ENCODE measurements at regions not wholly inside any gene's neighbourhood (a gene's known extent, or its start where the extent isn't known, plus 50 kb on each side); places are given as distances from the start of the nearest gene placed in this dataset.
"Not testable (repeated sequence)": the region's sequence is repeated elsewhere in the genome, so short reads cannot be mapped to it uniquely, and the experiment has no call there.

DNA sequence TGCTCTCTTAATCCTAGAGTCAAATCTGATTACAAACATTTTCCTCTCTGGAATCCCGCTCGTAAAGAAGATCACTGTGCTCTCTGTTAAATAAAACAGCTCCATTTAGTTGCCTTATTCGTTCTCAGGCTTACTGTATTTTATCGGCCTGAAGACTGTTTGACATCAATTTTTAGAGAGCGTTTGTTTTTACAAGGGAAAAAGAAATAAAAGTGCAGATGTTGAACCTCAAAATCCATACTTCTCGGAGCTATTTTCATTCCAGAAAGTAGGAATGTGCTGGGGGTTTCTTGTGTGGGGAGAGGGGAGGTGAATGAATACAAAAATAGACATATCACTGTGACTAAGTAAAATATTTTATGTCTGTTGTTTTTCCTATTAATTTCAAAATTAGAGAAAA is 140.1 kb downstream of the ARRDC4 start:
- DNase-seq; H3K27me3 ChIP-seq; H3K36me3 ChIP-seq; H3K9me3 ChIP-seq; H3K4me3 ChIP-seq; intact Hi-C loops (cut with DNase I; ENCODE audit: low total_unique reads); H3K4me1 ChIP-seq; H3K27ac ChIP-seq: not testable (repeated sequence)

DNA sequence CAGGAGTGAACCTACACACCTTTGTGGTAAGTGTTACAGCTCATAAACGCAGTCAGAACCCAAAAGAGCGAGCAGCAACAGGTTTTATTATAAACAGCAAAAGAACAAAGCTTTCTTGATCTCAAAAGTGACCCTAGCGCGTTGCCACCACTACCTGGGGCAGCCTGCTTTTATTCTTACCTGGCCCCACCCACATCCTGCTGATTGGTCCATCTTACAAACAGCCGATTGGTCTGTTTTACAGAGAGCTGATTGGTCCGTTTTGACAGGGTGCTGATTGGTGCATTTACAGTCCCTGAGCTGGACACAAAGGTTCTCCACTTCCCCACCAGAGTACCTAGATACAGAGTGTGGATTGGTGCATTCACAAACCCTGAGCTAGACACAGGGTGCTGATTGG is 143.1 kb downstream of the ARRDC4 start:
- Histone ChIP-seq H3K27me3 (no peaks in the 10 kb centered on the region), H3K4me3 (no peak overlapping the region), H3K36me3 (no peaks in the 10 kb centered on the region), H3K27ac (no peak overlapping the region), H3K9me3 (no peaks in the 10 kb centered on the region), H3K4me1 (no peaks in the 10 kb centered on the region)
- TF ChIP-seq, protein P1, sequence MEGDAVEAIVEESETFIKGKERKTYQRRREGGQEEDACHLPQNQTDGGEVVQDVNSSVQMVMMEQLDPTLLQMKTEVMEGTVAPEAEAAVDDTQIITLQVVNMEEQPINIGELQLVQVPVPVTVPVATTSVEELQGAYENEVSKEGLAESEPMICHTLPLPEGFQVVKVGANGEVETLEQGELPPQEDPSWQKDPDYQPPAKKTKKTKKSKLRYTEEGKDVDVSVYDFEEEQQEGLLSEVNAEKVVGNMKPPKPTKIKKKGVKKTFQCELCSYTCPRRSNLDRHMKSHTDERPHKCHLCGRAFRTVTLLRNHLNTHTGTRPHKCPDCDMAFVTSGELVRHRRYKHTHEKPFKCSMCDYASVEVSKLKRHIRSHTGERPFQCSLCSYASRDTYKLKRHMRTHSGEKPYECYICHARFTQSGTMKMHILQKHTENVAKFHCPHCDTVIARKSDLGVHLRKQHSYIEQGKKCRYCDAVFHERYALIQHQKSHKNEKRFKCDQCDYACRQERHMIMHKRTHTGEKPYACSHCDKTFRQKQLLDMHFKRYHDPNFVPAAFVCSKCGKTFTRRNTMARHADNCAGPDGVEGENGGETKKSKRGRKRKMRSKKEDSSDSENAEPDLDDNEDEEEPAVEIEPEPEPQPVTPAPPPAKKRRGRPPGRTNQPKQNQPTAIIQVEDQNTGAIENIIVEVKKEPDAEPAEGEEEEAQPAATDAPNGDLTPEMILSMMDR (IDR thresholded peaks at IDR 0.05) = no peak
- DNase-seq = no peak
- intact Hi-C loops (cut with DNase I; ENCODE audit: low total_unique reads) = no loop called here

DNA sequence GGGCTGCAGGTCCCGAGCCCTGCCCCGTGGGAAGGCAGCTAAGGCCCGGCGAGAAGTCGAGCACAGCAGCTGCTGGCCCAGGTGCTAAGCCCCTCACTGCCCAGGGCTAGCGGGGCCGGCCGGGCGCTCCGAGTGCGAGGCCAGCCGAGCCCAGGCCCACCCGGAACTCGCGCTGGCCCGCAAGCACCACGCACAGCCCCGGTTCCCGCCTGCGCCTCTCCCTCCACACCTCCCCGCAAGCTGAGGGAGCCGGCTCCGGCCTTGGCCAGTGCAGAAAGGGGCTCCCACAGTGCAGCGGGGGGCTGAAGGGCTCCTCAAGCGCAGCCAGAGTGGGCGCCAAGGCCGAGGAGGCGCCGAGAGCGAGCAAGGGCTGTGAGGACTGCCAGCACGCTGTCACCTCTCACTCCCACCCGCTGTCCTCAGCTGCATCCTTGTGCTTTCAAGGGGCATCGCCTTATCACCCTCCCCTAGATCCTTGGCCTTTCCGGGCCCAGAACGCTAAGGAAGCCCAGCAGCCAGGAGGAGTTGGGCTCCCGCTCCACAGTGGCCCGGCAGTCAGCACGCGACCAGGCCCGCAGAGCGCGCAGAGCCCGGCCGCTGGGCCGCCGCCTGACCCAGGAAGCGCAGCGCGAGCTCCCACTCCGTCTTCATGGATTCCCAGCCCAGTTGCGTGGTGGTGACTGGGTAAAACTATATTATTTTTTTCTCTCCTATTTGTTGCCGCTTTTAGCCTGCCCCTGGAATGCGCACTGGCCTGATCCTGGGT is 144.1 kb downstream of the ARRDC4 start:
- H3K36me3 ChIP-seq; intact Hi-C loops (cut with DNase I; ENCODE audit: low total_unique reads); H3K4me3 ChIP-seq; H3K27me3 ChIP-seq; DNase-seq; H3K27ac ChIP-seq; H3K4me1 ChIP-seq; H3K9me3 ChIP-seq: not testable (repeated sequence)

DNA sequence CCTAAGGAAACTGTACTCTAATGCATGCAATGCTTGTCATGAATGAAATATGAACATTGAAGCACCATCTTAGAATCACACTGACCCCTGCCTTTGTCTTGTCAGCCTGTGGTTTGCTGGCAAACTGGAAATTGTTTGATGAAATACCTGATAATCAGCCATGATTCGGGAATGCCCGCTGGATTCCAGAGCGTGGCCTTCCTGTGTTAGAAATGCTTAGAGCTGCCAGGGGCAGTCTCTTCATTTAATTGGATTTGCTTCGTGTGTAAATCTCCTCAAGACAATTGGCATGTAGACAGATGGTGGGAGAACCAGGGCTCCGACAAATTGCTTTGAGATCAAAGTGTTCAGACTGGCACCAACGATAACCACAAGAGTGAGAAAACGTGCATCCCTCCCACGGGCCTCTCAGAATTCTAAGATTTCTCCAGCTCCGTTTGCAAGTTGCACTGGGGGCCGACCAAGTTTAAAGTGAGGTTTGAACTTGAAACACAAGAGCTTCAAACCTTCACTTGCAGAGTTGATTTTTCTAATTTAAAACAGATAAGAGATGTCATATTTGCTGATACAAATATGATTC is 146.2 kb downstream of the ARRDC4 start:
- H3K36me3 ChIP-seq; H3K4me1 ChIP-seq; intact Hi-C loops (cut with DNase I; ENCODE audit: low total_unique reads); H3K27ac ChIP-seq; H3K4me3 ChIP-seq; H3K27me3 ChIP-seq; DNase-seq; H3K9me3 ChIP-seq: not testable (repeated sequence)

DNA sequence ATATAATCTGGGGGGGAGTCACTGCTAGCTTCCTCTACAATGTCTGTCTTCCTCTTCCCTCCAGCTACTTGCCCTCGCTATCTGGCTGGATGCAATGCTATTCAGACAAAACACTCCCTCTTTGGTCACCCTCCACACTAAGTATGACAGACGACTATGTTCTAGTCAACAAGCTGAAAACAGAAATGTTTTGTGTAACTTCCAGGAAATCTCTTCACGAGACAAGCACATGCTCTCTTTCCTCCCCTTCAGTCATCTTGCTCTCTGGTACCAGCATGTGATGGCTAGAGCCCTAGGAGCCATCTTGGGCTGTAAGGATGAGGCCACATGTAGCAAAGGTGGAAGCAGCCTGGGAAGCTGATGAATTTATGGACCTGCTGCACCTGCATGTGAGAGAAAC is 151.3 kb downstream of the ARRDC4 start:
- Histone ChIP-seq H3K27me3 (no peaks in the 10 kb centered on the region), H3K27ac (no peak overlapping the region), H3K9me3 (no peaks in the 10 kb centered on the region), H3K4me1 (no peaks in the 10 kb centered on the region), H3K36me3 (no peaks in the 10 kb centered on the region), H3K4me3 (no peak overlapping the region)
- TF ChIP-seq, protein P1 (IDR thresholded peaks at IDR 0.05) = no peak
- intact Hi-C loops (cut with DNase I; ENCODE audit: low total_unique reads) = no loop called here
- DNase-seq = no peak

DNA sequence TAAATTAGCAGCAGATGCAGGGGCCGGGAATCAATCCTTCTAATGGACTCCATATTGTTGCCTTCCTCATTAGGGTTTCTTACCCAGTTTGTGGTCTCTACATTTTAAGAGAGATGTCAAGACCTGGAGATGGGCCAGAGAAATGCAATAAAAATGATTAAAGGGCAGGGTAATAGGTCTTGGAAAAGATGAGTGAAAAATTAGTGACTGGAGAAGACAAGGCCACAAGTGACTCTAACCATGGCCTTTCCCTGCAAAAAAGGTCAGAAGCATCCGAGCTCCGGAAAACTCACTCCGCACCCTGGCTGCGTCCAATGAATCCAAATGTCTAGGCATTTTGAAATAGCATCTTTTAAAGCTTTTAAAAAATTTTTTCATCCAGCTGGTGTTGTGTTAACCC is 152.8 kb downstream of the ARRDC4 start:
- Histone ChIP-seq H3K27me3 (no peaks in the 10 kb centered on the region), H3K27ac (no peak overlapping the region), H3K4me1 (no peaks in the 10 kb centered on the region), H3K36me3 (no peaks in the 10 kb centered on the region), H3K4me3 (no peak overlapping the region), H3K9me3 (no peaks in the 10 kb centered on the region)
- TF ChIP-seq, protein P1 (IDR thresholded peaks at IDR 0.05) = no peak
- intact Hi-C loops (cut with DNase I; ENCODE audit: low total_unique reads) = no loop called here
- DNase-seq = no peak

DNA sequence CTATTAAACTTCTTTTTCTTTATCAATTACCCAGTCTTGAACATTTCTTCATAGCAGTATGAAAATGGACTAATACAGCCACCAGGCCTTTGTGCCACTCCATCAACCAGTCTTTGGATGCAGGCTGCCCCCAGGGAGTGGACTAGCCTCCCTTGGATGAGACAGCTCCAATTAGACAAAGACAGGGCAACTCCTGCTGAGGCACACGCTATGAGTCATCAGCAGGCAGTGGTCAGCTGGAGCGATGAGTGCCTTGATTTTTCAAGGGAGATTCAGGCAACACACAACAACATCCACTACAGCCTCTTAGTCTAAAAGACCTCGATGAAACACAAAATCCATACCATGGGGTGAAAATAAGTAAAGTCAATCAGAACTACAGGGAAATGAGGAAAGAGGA is 160.1 kb downstream of the ARRDC4 start:
- Histone ChIP-seq H3K4me1 (no peaks in the 10 kb centered on the region), H3K36me3 (no peaks in the 10 kb centered on the region), H3K9me3 (no peaks in the 10 kb centered on the region), H3K27ac (no peak overlapping the region), H3K4me3 (no peak overlapping the region), H3K27me3 (no peaks in the 10 kb centered on the region)
- intact Hi-C loops (cut with DNase I; ENCODE audit: low total_unique reads) = no loop called here
- DNase-seq = no peak
- TF ChIP-seq, protein P1 (IDR thresholded peaks at IDR 0.05) = no peak
